ENCODE measurements at regions not wholly inside any gene's neighbourhood (a gene's known extent, or its start where the extent isn't known, plus 50 kb on each side); places are given as distances from the start of the nearest gene placed in this dataset.

DNA sequence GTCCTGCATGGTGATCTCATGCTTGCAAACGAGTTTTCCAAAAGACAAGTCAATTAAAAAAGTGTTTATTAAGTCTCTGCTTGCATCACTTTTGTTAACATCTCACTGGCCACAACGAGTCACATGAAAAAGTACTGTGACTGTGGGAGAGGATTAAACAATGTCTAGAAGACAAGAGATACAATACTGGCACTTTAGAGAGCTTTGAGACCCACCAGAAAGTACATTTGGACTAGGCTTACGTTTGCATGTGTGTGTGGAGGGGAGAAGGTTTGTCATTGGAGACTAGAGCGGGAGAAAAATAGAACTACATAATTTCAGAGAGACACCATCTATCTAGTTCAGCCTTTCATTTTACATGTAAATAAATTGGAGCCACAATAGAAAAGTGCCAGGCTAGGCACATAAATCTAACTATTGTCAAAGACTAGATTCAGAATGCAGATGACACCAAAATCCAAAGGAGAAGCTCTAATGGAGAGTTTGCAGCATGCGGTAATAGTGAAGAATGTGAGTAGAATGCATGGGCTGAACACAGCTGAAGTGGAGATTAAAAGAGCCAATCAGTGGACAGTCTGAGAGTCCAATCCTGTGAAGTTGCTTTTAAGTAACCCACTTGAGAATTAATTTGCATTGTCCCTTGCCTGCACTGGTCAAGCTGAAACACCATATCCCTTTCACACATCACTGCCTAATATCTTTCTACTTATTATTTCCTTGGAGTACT is 977.4 kb upstream of the FAT3 start:
- DNase-seq (ENCODE audit: low read depth, low spot score) = no peak
- in situ Hi-C loops (cut with HindIII; ENCODE audit: low pct_unique_long_range_greater_than_20kb, low sequenced_read_pairs) = no loop called here

DNA sequence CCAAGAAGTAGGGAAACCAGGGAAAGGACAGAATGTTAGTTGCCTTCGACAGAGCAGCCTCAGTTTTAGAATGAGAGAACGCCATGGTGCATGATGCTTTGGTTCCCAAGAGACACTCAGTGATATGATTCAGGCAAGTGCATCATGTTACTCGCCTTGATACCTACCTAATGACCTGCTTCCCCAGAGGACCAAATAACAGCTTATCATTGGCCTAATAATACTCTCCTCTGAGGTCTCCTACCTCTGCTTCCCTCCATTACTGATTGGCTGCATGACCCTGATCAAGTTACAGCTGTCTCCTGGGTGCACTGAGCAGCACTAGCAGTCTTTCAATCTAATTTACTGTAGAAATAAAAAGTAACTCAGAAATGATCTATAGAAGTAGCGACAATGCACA is 979.7 kb upstream of the FAT3 start:
- DNase-seq (ENCODE audit: low read depth, low spot score) = no peak
- in situ Hi-C loops (cut with HindIII; ENCODE audit: low pct_unique_long_range_greater_than_20kb, low sequenced_read_pairs) = no loop called here

DNA sequence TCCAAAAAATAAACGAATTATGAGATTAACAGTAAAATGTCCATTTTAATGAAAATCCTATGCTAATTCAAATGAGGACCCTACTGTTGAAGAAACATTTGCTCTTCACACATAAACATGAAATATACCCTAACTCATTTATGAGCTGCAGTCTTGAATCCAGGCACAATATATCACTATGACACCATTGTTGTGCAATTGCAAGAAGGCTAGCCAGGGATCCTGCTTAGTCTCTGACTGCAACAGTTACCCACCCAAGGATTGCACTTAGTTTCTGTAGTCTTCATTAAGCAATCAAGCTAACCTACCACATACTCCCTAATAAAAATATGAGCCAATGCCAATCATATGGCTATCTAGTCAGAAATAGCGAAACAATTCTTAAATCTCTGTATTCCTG is 981.0 kb upstream of the FAT3 start:
- in situ Hi-C loops (cut with HindIII; ENCODE audit: low pct_unique_long_range_greater_than_20kb, low sequenced_read_pairs) = no loop called here
- DNase-seq (ENCODE audit: low read depth, low spot score) = no peak

GRCh38 chr11:91243051-91243450 is 981.6 kb upstream of the FAT3 start:
- DNase-seq (ENCODE audit: low read depth, low spot score) = no peak
- in situ Hi-C loops (cut with HindIII; ENCODE audit: low pct_unique_long_range_greater_than_20kb, low sequenced_read_pairs) = no loop called here

- DNase-seq (ENCODE audit: low read depth, low spot score) = no peak
- in situ Hi-C loops (cut with HindIII; ENCODE audit: low pct_unique_long_range_greater_than_20kb, low sequenced_read_pairs) = no loop called here
These were observed 983.4 kb upstream of the FAT3 start for GRCh38 chr11:91241226-91241625.

DNA sequence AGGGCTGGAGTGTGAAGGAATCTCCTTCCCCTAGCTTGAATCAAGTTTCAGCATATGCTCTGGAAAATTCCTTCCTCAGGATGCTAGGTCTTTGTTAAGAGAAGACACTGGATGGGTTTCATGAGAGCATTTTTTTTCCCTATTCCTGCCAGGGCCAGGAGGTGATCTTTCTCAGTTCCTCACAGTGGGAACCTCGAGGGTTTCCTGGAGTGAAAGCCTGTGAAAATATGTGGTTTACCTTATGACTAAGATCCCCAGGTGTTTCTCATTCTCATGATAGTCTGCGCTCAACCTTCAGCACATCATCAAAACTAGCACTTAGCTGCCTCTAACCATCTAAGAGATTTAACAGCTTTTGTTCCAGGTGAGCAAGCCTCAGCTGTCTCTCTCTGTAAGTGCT is 985.3 kb upstream of the FAT3 start:
- in situ Hi-C loops (cut with HindIII; ENCODE audit: low pct_unique_long_range_greater_than_20kb, low sequenced_read_pairs) = no loop called here
- no peak for DNase-seq (ENCODE audit: low read depth, low spot score)

- DNase-seq (ENCODE audit: low read depth, low spot score) = peak; percentile 17
- in situ Hi-C loops (cut with HindIII; ENCODE audit: low pct_unique_long_range_greater_than_20kb, low sequenced_read_pairs) = no loop called here
These were observed 993.4 kb upstream of the FAT3 start for GRCh38 chr11:91231226-91231625.

GRCh38 chr11:91230647-91231046 is 994.0 kb upstream of the FAT3 start:
- in situ Hi-C loops (cut with HindIII; ENCODE audit: low pct_unique_long_range_greater_than_20kb, low sequenced_read_pairs) = no loop called here
- DNase-seq (ENCODE audit: low read depth, low spot score) = no peak

DNA sequence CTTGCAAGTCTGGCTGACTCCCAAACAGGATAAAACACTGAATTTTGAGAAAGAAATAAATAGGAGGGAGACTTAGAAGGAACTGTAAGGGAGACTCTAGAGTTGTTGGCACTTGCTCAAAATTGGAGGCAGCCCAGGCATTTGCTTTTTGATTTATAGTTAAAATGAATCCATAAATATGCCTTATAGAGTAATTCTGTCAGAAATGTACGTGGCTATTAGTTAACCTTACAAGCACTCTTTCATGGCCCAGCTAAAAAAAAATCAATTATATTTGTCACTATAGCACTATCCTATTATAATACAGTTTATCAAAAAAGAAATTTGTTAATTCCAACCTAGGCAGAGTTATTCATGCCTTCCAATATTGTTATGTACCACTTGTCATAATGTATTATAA is 1000.0 kb upstream of the CHORDC1 start:
- no peak for DNase-seq (ENCODE audit: low read depth, low spot score)
- in situ Hi-C loops (cut with HindIII; ENCODE audit: low pct_unique_long_range_greater_than_20kb, low sequenced_read_pairs) = no loop called here

DNA sequence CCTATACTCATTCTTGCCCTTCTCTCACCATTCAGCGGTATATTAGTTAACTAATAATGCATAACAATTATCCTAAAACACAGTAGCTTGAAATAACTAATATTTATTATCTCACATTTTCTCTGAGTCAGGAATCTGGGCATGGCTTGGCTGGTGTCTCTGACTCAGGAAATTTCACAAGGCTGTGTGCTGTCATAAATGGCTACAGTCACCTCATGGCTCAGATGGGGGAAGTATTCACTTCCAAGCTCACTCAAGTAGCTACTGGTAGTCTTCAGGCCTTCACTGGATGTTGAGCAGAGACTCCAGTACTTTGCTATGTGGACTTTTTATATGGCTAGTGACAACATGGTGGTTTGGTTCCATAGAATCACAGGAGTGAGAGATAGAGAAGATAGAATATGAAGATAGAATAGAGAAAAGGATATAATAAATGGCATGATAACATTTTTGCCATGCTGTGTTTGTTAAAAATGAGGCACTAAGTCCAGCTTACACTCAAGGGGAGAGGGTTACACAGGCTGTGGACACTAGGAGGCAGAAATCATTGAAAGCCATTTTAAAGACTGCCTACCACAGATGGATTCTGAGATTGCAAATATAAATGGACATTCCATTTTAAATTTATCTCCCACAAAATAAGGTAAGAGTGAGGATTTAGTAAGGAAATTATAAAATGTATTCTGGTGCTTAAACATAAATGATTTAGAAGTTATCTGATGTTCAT is 997.8 kb upstream of the CHORDC1 start:
- DNase-seq (ENCODE audit: low read depth, low spot score) = peak; percentile 4

GRCh38 chr11:91219535-91219934 is 996.7 kb upstream of the CHORDC1 start:
- no peak for DNase-seq (ENCODE audit: low read depth, low spot score)
- in situ Hi-C loops (cut with HindIII; ENCODE audit: low pct_unique_long_range_greater_than_20kb, low sequenced_read_pairs) = no loop called here

More for the DNA sequence above, 997.8 kb upstream of the CHORDC1 start:
- in situ Hi-C loops (cut with HindIII; ENCODE audit: low pct_unique_long_range_greater_than_20kb, low sequenced_read_pairs) = no loop called here

- in situ Hi-C loops (cut with HindIII; ENCODE audit: low pct_unique_long_range_greater_than_20kb, low sequenced_read_pairs) = no loop called here
- DNase-seq (ENCODE audit: low read depth, low spot score) = no peak
These were observed 986.9 kb upstream of the CHORDC1 start for GRCh38 chr11:91209751-91210150.

DNA sequence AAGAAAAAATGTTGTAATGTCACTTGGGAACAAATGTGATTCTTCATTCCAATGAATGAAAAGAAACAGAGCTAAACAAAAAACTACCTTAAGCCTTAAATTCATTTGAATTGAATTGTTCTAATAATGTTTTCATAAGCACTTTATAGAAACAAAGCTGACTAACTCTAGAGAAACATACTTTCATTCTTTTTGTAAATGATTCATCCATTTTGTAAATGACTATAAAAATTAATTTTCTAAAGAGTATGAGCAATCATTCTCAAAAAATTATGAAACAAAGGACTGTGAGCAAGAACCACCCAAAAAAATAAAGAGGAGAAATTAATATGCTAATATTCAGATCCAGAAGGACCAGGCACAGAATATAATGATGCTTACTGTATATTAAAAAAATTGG is 986.5 kb upstream of the CHORDC1 start:
- no peak for DNase-seq (ENCODE audit: low read depth, low spot score)
- in situ Hi-C loops (cut with HindIII; ENCODE audit: low pct_unique_long_range_greater_than_20kb, low sequenced_read_pairs) = no loop called here

- no peak for DNase-seq (ENCODE audit: low read depth, low spot score)
- in situ Hi-C loops (cut with HindIII; ENCODE audit: low pct_unique_long_range_greater_than_20kb, low sequenced_read_pairs) = no loop called here
These were observed 977.0 kb upstream of the CHORDC1 start for GRCh38 chr11:91199866-91200265.

- in situ Hi-C loops (cut with HindIII; ENCODE audit: low pct_unique_long_range_greater_than_20kb, low sequenced_read_pairs) = no loop called here
These were observed 971.7 kb upstream of the CHORDC1 start for GRCh38 chr11:91194546-91194945.

GRCh38 chr11:91188484-91188883 is 965.6 kb upstream of the CHORDC1 start:
- in situ Hi-C loops (cut with HindIII; ENCODE audit: low pct_unique_long_range_greater_than_20kb, low sequenced_read_pairs) = no loop called here

More at GRCh38 chr11:91194546-91194945, 971.7 kb upstream of the CHORDC1 start:
- no peak for DNase-seq (ENCODE audit: low read depth, low spot score)

GRCh38 chr11:91187314-91187713 is 964.5 kb upstream of the CHORDC1 start:
- in situ Hi-C loops (cut with HindIII; ENCODE audit: low pct_unique_long_range_greater_than_20kb, low sequenced_read_pairs) = no loop called here
- DNase-seq (ENCODE audit: low read depth, low spot score) = no peak

More at GRCh38 chr11:91188484-91188883, 965.6 kb upstream of the CHORDC1 start:
- DNase-seq (ENCODE audit: low read depth, low spot score) = no peak

GRCh38 chr11:91178366-91178765 is 955.5 kb upstream of the CHORDC1 start:
- DNase-seq (ENCODE audit: low read depth, low spot score) = no peak
- in situ Hi-C loops (cut with HindIII; ENCODE audit: low pct_unique_long_range_greater_than_20kb, low sequenced_read_pairs) = no loop called here

GRCh38 chr11:91174734-91175133 is 951.9 kb upstream of the CHORDC1 start:
- no peak for DNase-seq (ENCODE audit: low read depth, low spot score)
- in situ Hi-C loops (cut with HindIII; ENCODE audit: low pct_unique_long_range_greater_than_20kb, low sequenced_read_pairs) = no loop called here
